ENCODE measurements at regions not wholly inside any gene's neighbourhood (a gene's known extent, or its start where the extent isn't known, plus 50 kb on each side); places are given as distances from the start of the nearest gene placed in this dataset.

GRCh38 chr2:71988170-71988569, 159.5 kb downstream of the CYP26B1 start:
- TF ChIP-seq POLR2AphosphoS5 (IDR thresholded peaks at IDR 0.05; ENCODE audit: low read depth, low read length), result no peak
- no peak for TF ChIP-seq CTCF (IDR thresholded peaks at IDR 0.05)
- no peak for TF ChIP-seq RFX5 (IDR thresholded peaks at IDR 0.05; ENCODE audit: low read length)
- TF ChIP-seq REST (IDR thresholded peaks at IDR 0.05; ENCODE audit: low read depth, low read length), result no peak
- TF ChIP-seq EP300 (IDR thresholded peaks at IDR 0.05; ENCODE audit: borderline replicate concordance in 1 of 2, low read depth in 1 of 2, low read length in 1 of 2), result peak in 1 of 2 experiments; percentile 87; a peak in 2 of 4 replicates
- TF ChIP-seq MAX (IDR thresholded peaks at IDR 0.05; ENCODE audit: low read depth), result no peak
- TF ChIP-seq TAF1 (IDR thresholded peaks at IDR 0.05; ENCODE audit: borderline replicate concordance, low read depth, low read length), result no peak
- TF ChIP-seq SMC3 (IDR thresholded peaks at IDR 0.05; ENCODE audit: low read depth, low read length), result no peak
- no peak for TF ChIP-seq FOSL2 (IDR thresholded peaks at IDR 0.05; ENCODE audit: borderline replicate concordance, low read depth)
- no peak for TF ChIP-seq EZH2phosphoT487 (IDR thresholded peaks at IDR 0.05; ENCODE audit: borderline replicate concordance, low read depth)
- no peak for TF ChIP-seq USF1 (IDR thresholded peaks at IDR 0.05; ENCODE audit: borderline replicate concordance, low read depth)
- no peak for TF ChIP-seq JUND (IDR thresholded peaks at IDR 0.05)

Data from SK-N-SH (cell line).